Neural progenitor cell (in vitro differentiated cells): ENCODE measurements at regions not wholly inside any gene's neighbourhood (a gene's known extent, or its start where the extent isn't known, plus 50 kb on each side); places are given as distances from the start of the nearest gene placed in this dataset.

Experiments used
- DNase-seq: peaks from one replicate; pipeline ENCODE4 v3.0.0-alpha.2; 2016; ENCODE audit warnings: low spot score
- H2AFZ ChIP-seq: fragments of 200-600 bp; sonication (generic); replicated peaks from 2 replicates; pipeline ENCODE4 v1.6.1; 2016; ENCODE audit warnings: antibody characterized with exemption
- H3F3A ChIP-seq: fragments of 200-600 bp; sonication (generic); 2 replicates; pipeline ENCODE4 v1.6.1; 2016; ENCODE audit warnings: antibody characterized with exemption, low read depth
- H3K27ac ChIP-seq: fragments of 200-600 bp; sonication (generic); 2 replicates; pipeline ENCODE4 v1.5.1; 2016; ENCODE audit warnings: mild to moderate bottlenecking
- H3K27me3 ChIP-seq: fragments of 200-600 bp; sonication (generic); 2 replicates; pipeline ENCODE4 v1.6.1; 2016; ENCODE audit warnings: mild to moderate bottlenecking, moderate library complexity
- H3K36me3 ChIP-seq: fragments of 200-600 bp; sonication (generic); 2 replicates; pipeline ENCODE4 v1.5.1; 2016
- H3K4me1 ChIP-seq: fragments of 200-600 bp; sonication (generic); 2 replicates; pipeline ENCODE4 v1.6.1; 2016; ENCODE audit warnings: mixed run types
- H3K4me2 ChIP-seq: fragments of 200-600 bp; sonication (generic); 2 replicates; pipeline ENCODE4 v1.6.1; 2016
- H3K4me3 ChIP-seq: fragments of 200-600 bp; sonication (generic); 2 replicates; pipeline ENCODE4 v1.5.1; 2016
- H3K79me2 ChIP-seq: fragments of 200-600 bp; sonication (generic); 2 replicates; pipeline ENCODE4 v1.6.1; 2016; ENCODE audit warnings: low read depth
- H3K9ac ChIP-seq: fragments of 200-600 bp; sonication (generic); 2 replicates; pipeline ENCODE4 v1.6.1; 2016
- H3K9me3 ChIP-seq: fragments of 200-600 bp; sonication (generic); 2 replicates; pipeline ENCODE4 v1.5.1; 2016; ENCODE audit warnings: low read depth
- H4K20me1 ChIP-seq: fragments of 200-600 bp; sonication (generic); 2 replicates; pipeline ENCODE4 v1.6.1; 2016; ENCODE audit warnings: low read depth
- H3K27ac Mint-ChIP-seq: 3 replicates; pipeline ENCODE4 v1.8.0; 2021; ENCODE audit warnings: mixed read lengths
- H3K27me3 Mint-ChIP-seq: 2 replicates; pipeline ENCODE4 v1.8.0; 2022; ENCODE audit warnings: low read depth, mild to moderate bottlenecking, inconsistent platforms, moderate library complexity, mixed read lengths; ENCODE audit not compliant: insufficient read depth
- H3K36me3 Mint-ChIP-seq: 3 replicates; pipeline ENCODE4 v1.8.0; 2021; ENCODE audit warnings: mixed read lengths
- H3K4me1 Mint-ChIP-seq: 3 replicates; pipeline ENCODE4 v1.8.0; 2021; ENCODE audit warnings: mixed read lengths
- H3K4me3 Mint-ChIP-seq: 3 replicates; pipeline ENCODE4 v1.8.0; 2021; ENCODE audit warnings: mild to moderate bottlenecking, moderate library complexity, mixed read lengths
- H3K9me3 Mint-ChIP-seq: 3 replicates; pipeline ENCODE4 v1.8.0; 2020; ENCODE audit warnings: mixed read lengths
- CTCF ChIP-seq: fragments of 200-600 bp; sonication (generic); IDR thresholded peaks from 2 replicates; pipeline ENCODE4 v1.5.1; 2017; ENCODE audit warnings: antibody characterized with exemption, mild to moderate bottlenecking
- EZH2 ChIP-seq: fragments of 200-600 bp; sonication (generic); IDR thresholded peaks from 2 replicates; pipeline ENCODE4 v1.6.1; 2017; ENCODE audit warnings: antibody characterized with exemption, mild to moderate bottlenecking, moderate library complexity
- EZH2phosphoT487 ChIP-seq: fragments of 200-600 bp; sonication (generic); IDR thresholded peaks from 2 replicates; pipeline ENCODE4 v1.6.1; 2017; ENCODE audit warnings: antibody characterized with exemption

- no peaks in the 10 kb centered on the region for H3K9me3 ChIP-seq
- H3K9me3 Mint-ChIP-seq = peaks cover 8% of the 10 kb centered on the region
- H3K27ac Mint-ChIP-seq = no peak overlapping the region
These were observed 188.2 kb upstream of the AGAP1 start for GRCh38 chr2:235305678-235306077.

GRCh38 chr2:235311044-235311443 is 182.8 kb upstream of the AGAP1 start:
- Histone ChIP-seq H3K4me1 (no peaks in the 10 kb centered on the region), H3K27ac (no peak overlapping the region), H3K4me2 (no peak overlapping the region), H3K27me3 (no peaks in the 10 kb centered on the region), H3K4me3 (no peak overlapping the region), H3K9ac (no peak overlapping the region), H3F3A (no peaks in the 10 kb centered on the region), H3K36me3 (no peaks in the 10 kb centered on the region), H3K9me3 (no peaks in the 10 kb centered on the region), H3K79me2 (no peaks in the 10 kb centered on the region), H2AFZ (no peak overlapping the region), H4K20me1 (no peaks in the 10 kb centered on the region)
- H3K27ac Mint-ChIP-seq = no peak overlapping the region
- H3K9me3 Mint-ChIP-seq = peaks cover 9% of the 10 kb centered on the region
- TF ChIP-seq EZH2phosphoT487 (no peak), CTCF (no peak), EZH2 (no peak)
- H3K36me3 Mint-ChIP-seq = no peaks in the 10 kb centered on the region
- H3K27me3 Mint-ChIP-seq = no peaks in the 10 kb centered on the region
- no peak for DNase-seq
- H3K4me1 Mint-ChIP-seq = no peaks in the 10 kb centered on the region
- H3K4me3 Mint-ChIP-seq = no peak overlapping the region

More at GRCh38 chr2:235305678-235306077, 188.2 kb upstream of the AGAP1 start:
- H3K4me3 Mint-ChIP-seq = no peak overlapping the region
- Histone ChIP-seq H3K4me2 (no peak overlapping the region), H3K27ac (no peak overlapping the region), H3K36me3 (no peaks in the 10 kb centered on the region), H3K79me2 (no peaks in the 10 kb centered on the region), H3K4me3 (no peak overlapping the region), H3K27me3 (no peaks in the 10 kb centered on the region), H3F3A (no peaks in the 10 kb centered on the region), H3K4me1 (no peaks in the 10 kb centered on the region), H2AFZ (no peak overlapping the region), H4K20me1 (no peaks in the 10 kb centered on the region), H3K9ac (no peak overlapping the region)
- H3K4me1 Mint-ChIP-seq = no peaks in the 10 kb centered on the region
- no peak for DNase-seq
- peaks cover 7% of the 10 kb centered on the region for H3K27me3 Mint-ChIP-seq
- peaks cover 2% of the 10 kb centered on the region for H3K36me3 Mint-ChIP-seq
- TF ChIP-seq EZH2phosphoT487 = no peak
- no peak for TF ChIP-seq EZH2

GRCh38 chr2:235312571-235312970 is 181.3 kb upstream of the AGAP1 start:
- peaks cover 6% of the 10 kb centered on the region for H3K9me3 Mint-ChIP-seq
- TF ChIP-seq EZH2 = no peak
- no peak for TF ChIP-seq EZH2phosphoT487
- no peak for TF ChIP-seq CTCF
- no peak overlapping the region for H3K4me3 ChIP-seq
- no peaks in the 10 kb centered on the region for H3K36me3 Mint-ChIP-seq
- H3K4me1 Mint-ChIP-seq = no peaks in the 10 kb centered on the region
- H3K27ac ChIP-seq = no peak overlapping the region
- H4K20me1 ChIP-seq = no peaks in the 10 kb centered on the region
- H3K9me3 ChIP-seq = no peaks in the 10 kb centered on the region
- H3K4me2 ChIP-seq = no peak overlapping the region
- no peak overlapping the region for H3K4me3 Mint-ChIP-seq
- no peak overlapping the region for H2AFZ ChIP-seq
- no peak overlapping the region for H3K9ac ChIP-seq
- no peaks in the 10 kb centered on the region for H3K27me3 ChIP-seq
- H3K36me3 ChIP-seq = no peaks in the 10 kb centered on the region
- no peaks in the 10 kb centered on the region for H3K79me2 ChIP-seq
- DNase-seq = no peak
- H3K27me3 Mint-ChIP-seq = peaks cover 3% of the 10 kb centered on the region
- no peaks in the 10 kb centered on the region for H3F3A ChIP-seq
- H3K4me1 ChIP-seq = no peaks in the 10 kb centered on the region
- no peak overlapping the region for H3K27ac Mint-ChIP-seq

- H3K4me3 Mint-ChIP-seq = peak overlapping the region; percentile 38
- Histone ChIP-seq H3K79me2 (no peaks in the 10 kb centered on the region), H3K9ac (no peak overlapping the region), H3K4me1 (no peaks in the 10 kb centered on the region), H3K36me3 (no peaks in the 10 kb centered on the region), H4K20me1 (no peaks in the 10 kb centered on the region), H3K4me3 (no peak overlapping the region), H3K27ac (no peak overlapping the region), H3F3A (no peaks in the 10 kb centered on the region), H3K9me3 (no peaks in the 10 kb centered on the region), H2AFZ (no peak overlapping the region), H3K27me3 (no peaks in the 10 kb centered on the region), H3K4me2 (no peak overlapping the region)
- no peak overlapping the region for H3K27ac Mint-ChIP-seq
- no peak for DNase-seq
- H3K27me3 Mint-ChIP-seq = peaks cover 3% of the 10 kb centered on the region
- TF ChIP-seq CTCF = no peak
- no peak for TF ChIP-seq EZH2
- TF ChIP-seq EZH2phosphoT487 = no peak
- peaks cover 6% of the 10 kb centered on the region for H3K9me3 Mint-ChIP-seq
- no peaks in the 10 kb centered on the region for H3K4me1 Mint-ChIP-seq
- H3K36me3 Mint-ChIP-seq = no peaks in the 10 kb centered on the region
These were observed 179.4 kb upstream of the AGAP1 start for GRCh38 chr2:235314371-235314930.
